NCI-H2196 (cell line): ENCODE measurements at regions not wholly inside any gene's neighbourhood (a gene's known extent, or its start where the extent isn't known, plus 50 kb on each side); places are given as distances from the start of the nearest gene placed in this dataset.
"Not testable (repeated sequence)": the region's sequence is repeated elsewhere in the genome, so short reads cannot be mapped to it uniquely, and the experiment has no call there.

ENCODE experiments used
- DNase-seq: peaks from one replicate; lab custom pipeline; 2025; ENCODE audit not compliant: unreplicated experiment; lab: John Stamatoyannopoulos, UW

- no peak for DNase-seq
These were observed 198.2 kb upstream of the CDH4 start for GRCh38 chr20:61053889-61054288.

GRCh38 chr20:61054411-61054810, 197.7 kb upstream of the CDH4 start:
- no peak for DNase-seq

GRCh38 chr20:61055180-61056010, 196.7 kb upstream of the CDH4 start:
- DNase-seq: no peak

GRCh38 chr20:61056116-61056515, 195.9 kb upstream of the CDH4 start:
- no peak for DNase-seq

- no peak for DNase-seq
These were observed 195.2 kb upstream of the CDH4 start for GRCh38 chr20:61056627-61057442.

GRCh38 chr20:61057443-61058121, 194.5 kb upstream of the CDH4 start:
- no peak for DNase-seq

GRCh38 chr20:61061981-61062380, 190.1 kb upstream of the CDH4 start:
- DNase-seq: no peak

- DNase-seq: no peak
These were observed 186.2 kb upstream of the CDH4 start for GRCh38 chr20:61065853-61066252.

- DNase-seq: no peak
These were observed 185.5 kb upstream of the CDH4 start for GRCh38 chr20:61066526-61066925.

GRCh38 chr20:61067221-61067620, 184.8 kb upstream of the CDH4 start:
- DNase-seq: no peak

- DNase-seq: no peak
These were observed 179.7 kb upstream of the CDH4 start for GRCh38 chr20:61072398-61072797.

- no peak for DNase-seq
These were observed 178.7 kb upstream of the CDH4 start for GRCh38 chr20:61073376-61073775.

GRCh38 chr20:61082720-61083119, 169.3 kb upstream of the CDH4 start:
- no peak for DNase-seq

- DNase-seq: no peak
These were observed 168.6 kb upstream of the CDH4 start for GRCh38 chr20:61083431-61083830.

GRCh38 chr20:61086031-61086430, 166.0 kb upstream of the CDH4 start:
- DNase-seq: no peak

- no peak for DNase-seq
These were observed 161.5 kb upstream of the CDH4 start for GRCh38 chr20:61090541-61090940.

- no peak for DNase-seq
These were observed 159.8 kb upstream of the CDH4 start for GRCh38 chr20:61092251-61092650.

GRCh38 chr20:61094581-61094980, 157.5 kb upstream of the CDH4 start:
- no peak for DNase-seq

GRCh38 chr20:61096463-61096862, 155.6 kb upstream of the CDH4 start:
- no peak for DNase-seq

GRCh38 chr20:61099806-61100205, 152.3 kb upstream of the CDH4 start:
- no peak for DNase-seq

- DNase-seq: no peak
These were observed 151.6 kb upstream of the CDH4 start for GRCh38 chr20:61100489-61100888.

GRCh38 chr20:61101321-61101720, 150.7 kb upstream of the CDH4 start:
- not testable (repeated sequence) for DNase-seq
